22Rv1 (cell line): ENCODE measurements at regions not wholly inside any gene's neighbourhood (a gene's known extent, or its start where the extent isn't known, plus 50 kb on each side); places are given as distances from the start of the nearest gene placed in this dataset.
"Not testable (repeated sequence)": the region's sequence is repeated elsewhere in the genome, so short reads cannot be mapped to it uniquely, and the experiment has no call there.

Experiments
- ZFX ChIP-seq: fragments of 450-650 bp; IDR thresholded peaks from 2 replicates; pipeline ENCODE4 v1.6.1; 2017; ENCODE audit warnings: antibody characterized with exemption, borderline replicate concordance
- TF ChIP-seq, protein P1 (sequence below): fragments of 450-650 bp; IDR thresholded peaks from 2 replicates; pipeline ENCODE4 v1.5.1; 2017; ENCODE audit warnings: mild to moderate bottlenecking

DNA sequence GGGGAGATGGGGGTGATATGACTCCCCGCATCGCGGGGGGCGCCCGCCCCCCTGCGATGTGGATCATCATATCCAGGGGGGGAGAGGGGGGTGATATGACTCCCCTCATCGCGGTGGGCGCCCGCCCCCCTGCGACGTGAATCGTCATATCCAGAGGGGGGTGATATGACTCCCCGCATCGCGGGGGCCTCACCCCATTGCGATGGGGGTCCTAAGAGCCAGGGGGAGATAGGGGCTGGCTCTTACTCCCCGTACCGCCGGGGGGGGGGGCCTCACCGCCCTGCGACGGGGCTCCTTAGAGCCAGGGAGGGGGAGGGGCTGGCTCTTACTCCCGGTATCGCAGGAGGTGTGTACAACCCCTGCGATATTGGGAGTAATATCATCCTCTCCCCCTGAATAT lies 54.5 kb upstream of the FRG2C start:
- TF ChIP-seq, protein P1, sequence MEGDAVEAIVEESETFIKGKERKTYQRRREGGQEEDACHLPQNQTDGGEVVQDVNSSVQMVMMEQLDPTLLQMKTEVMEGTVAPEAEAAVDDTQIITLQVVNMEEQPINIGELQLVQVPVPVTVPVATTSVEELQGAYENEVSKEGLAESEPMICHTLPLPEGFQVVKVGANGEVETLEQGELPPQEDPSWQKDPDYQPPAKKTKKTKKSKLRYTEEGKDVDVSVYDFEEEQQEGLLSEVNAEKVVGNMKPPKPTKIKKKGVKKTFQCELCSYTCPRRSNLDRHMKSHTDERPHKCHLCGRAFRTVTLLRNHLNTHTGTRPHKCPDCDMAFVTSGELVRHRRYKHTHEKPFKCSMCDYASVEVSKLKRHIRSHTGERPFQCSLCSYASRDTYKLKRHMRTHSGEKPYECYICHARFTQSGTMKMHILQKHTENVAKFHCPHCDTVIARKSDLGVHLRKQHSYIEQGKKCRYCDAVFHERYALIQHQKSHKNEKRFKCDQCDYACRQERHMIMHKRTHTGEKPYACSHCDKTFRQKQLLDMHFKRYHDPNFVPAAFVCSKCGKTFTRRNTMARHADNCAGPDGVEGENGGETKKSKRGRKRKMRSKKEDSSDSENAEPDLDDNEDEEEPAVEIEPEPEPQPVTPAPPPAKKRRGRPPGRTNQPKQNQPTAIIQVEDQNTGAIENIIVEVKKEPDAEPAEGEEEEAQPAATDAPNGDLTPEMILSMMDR, result not testable (repeated sequence)
- TF ChIP-seq ZFX, result not testable (repeated sequence)
